Aorta (tissue), 5 donors: ENCODE measurements at regions not wholly inside any gene's neighbourhood (a gene's known extent, or its start where the extent isn't known, plus 50 kb on each side); places are given as distances from the start of the nearest gene placed in this dataset.
"Not testable (repeated sequence)": the region's sequence is repeated elsewhere in the genome, so short reads cannot be mapped to it uniquely, and the experiment has no call there.

Experiments used
- ATAC-seq: fragments of 200-7000 bp; cut with Tn5 transposase; one replicate; pipeline ENCODE4 v1.9.1; 2022; ENCODE audit warnings: moderate library complexity; ENCODE audit not compliant: low FRiP score
- DNase-seq, 2 donors: peaks; one replicate each; pipeline ENCODE4 v3.0.0-alpha.2; 2020
- H3K27ac ChIP-seq, 2 donors: one replicate each; pipeline ENCODE4 v1.5.1; 2013; ENCODE audit warnings: low read length in 2 of 2, mild to moderate bottlenecking in 2 of 2, moderate library complexity in 2 of 2, control low read depth in 1 of 2, inconsistent platforms in 1 of 2, low read depth in 1 of 2
- H3K27me3 ChIP-seq, 2 donors: one replicate each; pipeline ENCODE4 v1.6.1; 2013; ENCODE audit warnings: control low read depth in 1 of 2, low read length in 1 of 2, mild to moderate bottlenecking in 1 of 2, moderate library complexity in 1 of 2; ENCODE audit not compliant: insufficient read depth in 2 of 2, control insufficient read depth in 1 of 2
- H3K36me3 ChIP-seq, 2 donors: one replicate each; pipeline ENCODE4 v1.6.1; 2013; ENCODE audit warnings: control low read depth in 1 of 2, low read length in 1 of 2, mild to moderate bottlenecking in 1 of 2; ENCODE audit not compliant: insufficient read depth in 2 of 2, control insufficient read depth in 1 of 2
- H3K4me1 ChIP-seq, 2 donors: one replicate each; pipeline ENCODE4 v1.6.1; 2013; ENCODE audit warnings: low read length in 2 of 2, control low read depth in 1 of 2, mild to moderate bottlenecking in 1 of 2, moderate library complexity in 1 of 2; ENCODE audit not compliant: insufficient read depth in 2 of 2, control insufficient read depth in 1 of 2
- H3K4me3 ChIP-seq, 2 donors: one replicate each; pipeline ENCODE4 v1.5.1; 2013; ENCODE audit warnings: low read length in 2 of 2, control low read depth in 1 of 2, mild to moderate bottlenecking in 1 of 2
- H3K9me3 ChIP-seq: one replicate; pipeline ENCODE4 v1.6.1; 2013; ENCODE audit warnings: mild to moderate bottlenecking, low read length; ENCODE audit not compliant: control insufficient read depth
- WGBS, 2 donors: extraction: QIAGEN DNeasy Blood & Tissue Kit; methylation state at CpG; one replicate each; pipeline ENCODE4 v1.1.7; 2013; 5-methylcytosine and 5-hydroxymethylcytosine counted together
- intact Hi-C, 2 donors: fragments of 100-400 bp; cut with DNase I; formaldehyde crosslinking; loops; one replicate each; pipeline versions ENCODE4 v1.14.2 to v1.15.0; 2022
- donor health status: healthy with polysubstance abuse.
- donor health status: Bipolar disorder and iron deficiency.
- donor health status: DM: no; HTN: no; CAD: no.
- donor health status: DM: no; HTN: no; CAD: no.
- donor health status: DM: yes; HTN: yes; CAD: no.

DNA sequence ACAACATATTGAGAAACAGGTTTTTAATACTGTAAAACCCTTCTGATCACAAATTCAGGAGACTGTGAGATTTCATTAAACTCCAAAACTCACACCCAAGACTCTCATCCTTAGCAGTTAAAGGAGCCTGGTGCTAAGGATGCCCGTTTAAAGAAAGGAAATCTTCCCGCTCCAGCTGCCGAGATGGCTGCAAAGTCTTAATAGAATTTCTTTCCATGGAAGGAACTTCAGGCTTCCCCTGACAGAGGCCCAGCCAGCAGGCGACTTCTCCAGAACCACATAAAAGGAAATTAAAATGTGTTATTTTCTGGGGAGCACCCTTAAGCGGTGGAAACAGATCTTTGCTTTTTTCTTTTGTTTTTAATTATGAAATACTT, 104.7 kb upstream of the CHST15 start:
- no peak for ATAC-seq
- no peaks in the 10 kb centered on the region for H3K4me1 ChIP-seq
- no peaks in the 10 kb centered on the region for H3K9me3 ChIP-seq
- no peaks in the 10 kb centered on the region for H3K27me3 ChIP-seq
- no peaks in the 10 kb centered on the region for H3K36me3 ChIP-seq
- H3K4me3 ChIP-seq, result no peak overlapping the region
- 83 to 84% methylated on average over 5 of the region's 5 CpGs for WGBS, 2 donors
- intact Hi-C loops, result no loop called here
- no peak for DNase-seq
- peak overlapping the region; percentile 13 to 18 for H3K27ac ChIP-seq

DNA sequence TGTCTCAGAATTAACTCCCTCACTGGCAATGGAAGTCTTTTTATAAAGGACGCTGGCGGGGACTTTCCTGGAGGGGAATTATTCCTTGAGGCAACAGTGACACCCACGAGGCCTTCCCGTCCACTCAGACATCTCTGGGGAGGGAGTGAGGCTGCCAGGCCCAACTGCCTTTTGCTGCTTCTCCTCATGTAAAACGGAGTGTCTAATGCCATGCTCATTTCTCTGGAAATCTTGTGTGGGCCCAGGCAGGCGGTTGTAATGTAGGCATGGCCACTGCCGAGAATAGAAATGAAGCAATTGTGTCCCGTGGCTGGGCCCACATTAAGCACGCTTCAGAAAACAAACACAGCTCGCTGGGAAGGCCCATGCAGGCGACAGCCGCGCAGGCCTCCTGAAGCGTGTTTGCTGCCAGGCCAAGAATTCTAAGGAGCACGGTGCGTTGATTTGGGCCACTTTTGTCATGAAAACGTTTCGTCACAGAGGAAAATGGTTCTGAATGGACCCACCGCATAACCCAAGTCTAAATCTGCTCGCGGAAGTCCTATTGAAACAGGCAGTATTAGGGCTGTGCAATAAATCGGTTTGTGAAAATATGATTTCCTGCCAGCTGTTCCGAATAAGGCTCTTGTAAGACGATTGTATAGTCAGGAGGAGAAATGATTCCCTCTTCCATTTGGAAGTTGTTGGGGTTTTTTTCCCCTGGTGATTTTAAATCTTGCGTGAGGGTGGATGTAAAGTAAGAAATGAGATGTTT, 104.2 kb upstream of the CHST15 start:
- H3K36me3 ChIP-seq, result no peaks in the 10 kb centered on the region
- intact Hi-C loops, result no loop called here
- WGBS, 2 donors, result 8 to 13% methylated on average over 25 of the region's 25 CpGs
- H3K27me3 ChIP-seq, result no peaks in the 10 kb centered on the region
- H3K27ac ChIP-seq, result peak overlapping the region; percentile 78 to 97
- ATAC-seq (peak; percentile 88), DNase-seq (peak in 1 of 2 donors; percentile 61)
- H3K4me3 ChIP-seq, result no peak overlapping the region
- H3K9me3 ChIP-seq, result no peaks in the 10 kb centered on the region
- no peaks in the 10 kb centered on the region for H3K4me1 ChIP-seq

DNA sequence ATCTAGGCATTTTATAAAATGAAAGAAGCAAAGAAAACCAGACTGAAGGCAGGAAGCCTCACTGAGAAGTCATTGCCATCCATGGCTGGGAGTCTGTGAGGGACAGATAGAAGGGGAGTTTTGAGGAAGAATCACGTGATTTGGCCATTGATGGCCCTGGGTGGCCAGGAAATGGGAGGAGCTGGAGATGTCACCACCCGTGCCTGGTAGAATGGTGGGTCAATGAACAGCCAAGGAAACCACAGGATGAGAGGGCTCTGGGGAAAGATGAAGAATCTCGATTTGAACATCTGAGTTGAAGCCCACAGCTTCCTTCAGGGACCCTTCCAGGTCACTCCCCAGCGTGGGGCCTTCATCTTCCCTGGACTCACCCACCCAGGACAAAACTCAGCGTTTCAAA, 103.3 kb upstream of the CHST15 start:
- no peaks in the 10 kb centered on the region for H3K36me3 ChIP-seq
- intact Hi-C loops, result no loop called here
- DNase-seq (no peak), ATAC-seq (no peak)
- WGBS, 2 donors, result 70 to 73% methylated on average over 5 of the region's 5 CpGs
- peak overlapping the region; percentile 78 to 90 for H3K27ac ChIP-seq
- H3K9me3 ChIP-seq, result no peaks in the 10 kb centered on the region
- H3K4me1 ChIP-seq, result no peaks in the 10 kb centered on the region
- H3K27me3 ChIP-seq, result no peaks in the 10 kb centered on the region
- H3K4me3 ChIP-seq, result no peak overlapping the region

DNA sequence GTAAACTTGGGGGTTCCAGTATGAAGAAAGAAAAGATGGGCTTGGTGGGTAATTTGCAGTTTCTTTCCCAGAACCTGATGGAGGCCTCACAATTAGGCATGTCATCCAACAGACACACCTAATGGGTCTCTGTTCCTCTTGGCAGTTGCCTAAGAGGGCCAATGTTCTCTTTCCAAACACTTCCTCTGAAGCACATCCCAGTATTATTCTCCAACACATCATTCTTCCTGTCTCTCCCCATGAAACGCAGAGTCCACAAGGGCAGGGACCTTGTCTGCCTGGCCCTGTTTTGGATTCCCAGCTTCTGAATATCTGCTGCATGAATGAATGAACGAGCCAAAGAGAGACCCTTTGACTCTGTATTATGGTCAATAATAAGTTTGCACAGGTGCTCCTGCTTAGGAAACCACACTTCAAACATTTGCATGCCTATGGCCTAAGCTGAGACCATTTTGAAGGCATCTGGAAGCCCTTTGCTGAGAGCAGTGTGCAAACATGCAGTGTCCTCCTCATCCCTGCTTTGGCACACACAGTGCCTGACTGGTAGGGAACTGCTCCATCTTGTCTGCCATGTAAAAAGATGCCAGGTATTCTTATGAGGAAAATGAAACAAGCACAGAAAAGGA, 100.9 kb upstream of the CHST15 start:
- no peak for DNase-seq
- Histone ChIP-seq H3K27me3 (no peaks in the 10 kb centered on the region), H3K9me3 (no peaks in the 10 kb centered on the region), H3K36me3 (no peaks in the 10 kb centered on the region), H3K27ac (no peak overlapping the region), H3K4me1 (no peaks in the 10 kb centered on the region), H3K4me3 (no peak overlapping the region)
- WGBS, 2 donors, result 90 to 92% methylated on average over 2 of the region's 2 CpGs
- ATAC-seq, result no peak
- intact Hi-C loops, result no loop called here

DNA sequence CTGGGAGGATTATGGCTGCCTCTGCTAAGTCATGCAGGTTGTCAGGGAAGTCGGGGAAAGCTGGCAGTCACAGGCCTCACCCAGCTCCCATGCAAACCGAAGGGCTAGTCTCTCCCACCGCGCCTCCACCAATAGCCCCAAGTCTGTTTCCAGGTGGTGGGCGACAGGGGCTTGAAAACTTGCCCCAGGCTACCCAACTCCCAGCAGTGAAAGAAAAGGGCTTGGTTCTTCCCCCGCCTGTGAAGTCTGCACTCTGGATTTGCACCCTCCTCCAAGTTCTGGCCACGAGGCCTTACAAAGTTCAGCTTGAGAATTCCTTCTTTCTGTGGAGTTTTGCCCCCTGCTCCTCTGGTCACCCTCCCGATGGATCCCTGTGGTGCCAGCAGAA, 99.9 kb upstream of the CHST15 start:
- Histone ChIP-seq H3K9me3 (no peaks in the 10 kb centered on the region), H3K4me1 (no peaks in the 10 kb centered on the region), H3K36me3 (no peaks in the 10 kb centered on the region), H3K27me3 (no peaks in the 10 kb centered on the region), H3K27ac (no peak overlapping the region), H3K4me3 (no peak overlapping the region)
- ATAC-seq (no peak), DNase-seq (no peak)
- 95 to 96% methylated on average over 8 of the region's 8 CpGs for whole genome bisulfite sequencing, 2 donors
- intact Hi-C loops, result no loop called here

DNA sequence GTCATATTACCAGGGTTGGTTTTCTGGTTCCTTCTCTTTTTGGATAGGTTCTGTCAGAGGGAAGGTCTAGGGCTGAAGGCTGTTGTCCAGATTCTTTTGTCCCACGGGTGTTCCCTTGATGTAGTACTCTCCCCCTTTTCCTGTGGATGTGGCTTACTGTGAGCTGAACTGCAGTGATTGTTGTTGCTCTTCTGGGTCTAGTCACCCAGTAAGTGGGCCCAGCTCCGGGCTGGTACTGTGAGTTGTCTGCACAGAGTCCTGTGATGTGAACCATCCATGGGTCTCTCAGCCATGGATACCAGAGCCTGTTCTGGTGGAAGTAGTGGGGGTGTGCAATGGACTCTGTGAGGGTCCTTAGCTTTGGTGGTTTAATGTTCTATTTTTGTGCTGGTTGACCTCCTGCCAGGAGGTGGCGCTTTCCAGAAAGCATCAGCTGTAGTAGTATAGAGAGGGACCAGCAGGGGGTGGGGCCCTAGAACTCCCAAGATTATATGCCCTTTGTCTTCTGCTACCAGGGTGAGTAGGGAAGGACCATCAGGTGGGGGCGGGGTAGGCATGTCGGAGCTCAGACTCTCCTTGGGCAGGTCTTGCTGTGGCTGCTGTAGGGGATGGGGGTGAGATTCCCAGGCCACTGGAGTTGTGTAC, 99.4 kb upstream of the CHST15 start:
- H3K27ac ChIP-seq, H3K9me3 ChIP-seq, DNase-seq, H3K36me3 ChIP-seq, H3K4me1 ChIP-seq, ATAC-seq, intact Hi-C loops, H3K27me3 ChIP-seq, H3K4me3 ChIP-seq: not testable (repeated sequence)
- 95% methylated on average over 5 of the region's 5 CpGs for WGBS, 2 donors

DNA sequence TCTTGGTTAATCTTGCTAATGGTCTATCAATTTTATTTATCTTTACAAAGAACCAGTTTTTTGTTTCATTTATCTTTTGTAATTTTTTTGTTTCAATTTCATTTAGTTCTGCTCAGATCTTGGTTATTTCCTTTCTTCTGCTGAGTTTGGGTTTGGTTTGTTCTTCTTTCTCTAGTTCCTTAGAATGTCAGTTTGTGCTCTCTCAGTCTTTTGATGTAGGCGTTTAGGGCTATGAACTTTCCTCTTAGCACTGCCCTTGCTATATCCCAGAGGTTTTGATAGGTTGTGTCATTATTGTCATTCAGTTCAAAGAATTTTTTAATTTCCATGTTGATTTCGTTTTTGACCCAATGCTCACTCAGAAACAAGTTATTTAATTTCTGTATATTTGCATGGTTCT, 97.1 kb upstream of the CHST15 start:
- WGBS, 2 donors, result 88% methylated on average over 2 of the region's 2 CpGs
- H3K4me1 ChIP-seq, H3K9me3 ChIP-seq, H3K4me3 ChIP-seq, H3K27me3 ChIP-seq, intact Hi-C loops, DNase-seq, ATAC-seq, H3K36me3 ChIP-seq, H3K27ac ChIP-seq: not testable (repeated sequence)

DNA sequence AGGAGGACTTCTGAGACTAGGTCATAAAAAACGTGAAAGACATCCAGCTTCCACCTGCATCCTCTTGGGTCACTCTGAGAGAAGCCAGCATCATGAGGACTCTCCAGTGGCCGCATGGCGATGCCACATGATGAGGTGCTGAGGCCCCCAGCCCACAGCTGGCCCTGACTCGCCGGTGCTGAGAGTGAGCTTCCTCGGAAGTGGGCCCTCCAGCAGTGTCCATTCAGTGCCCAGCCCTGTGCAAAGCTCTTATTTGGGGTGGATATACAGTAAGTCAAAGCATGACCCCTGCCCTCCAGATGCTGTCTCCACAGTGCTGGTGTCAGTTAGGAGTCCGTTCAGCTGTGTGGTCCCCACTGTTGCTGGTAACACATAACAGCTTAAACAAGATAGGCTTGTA, 93.6 kb upstream of the CHST15 start:
- 93 to 94% methylated on average over 7 of the region's 7 CpGs for WGBS, 2 donors
- H3K4me1 ChIP-seq, result no peaks in the 10 kb centered on the region
- H3K36me3 ChIP-seq, result no peaks in the 10 kb centered on the region
- no peak for DNase-seq
- no peaks in the 10 kb centered on the region for H3K27me3 ChIP-seq
- intact Hi-C loops, result no loop called here
- no peak overlapping the region for H3K4me3 ChIP-seq
- H3K9me3 ChIP-seq, result no peaks in the 10 kb centered on the region
- H3K27ac ChIP-seq, result no peak overlapping the region
- ATAC-seq, result no peak

DNA sequence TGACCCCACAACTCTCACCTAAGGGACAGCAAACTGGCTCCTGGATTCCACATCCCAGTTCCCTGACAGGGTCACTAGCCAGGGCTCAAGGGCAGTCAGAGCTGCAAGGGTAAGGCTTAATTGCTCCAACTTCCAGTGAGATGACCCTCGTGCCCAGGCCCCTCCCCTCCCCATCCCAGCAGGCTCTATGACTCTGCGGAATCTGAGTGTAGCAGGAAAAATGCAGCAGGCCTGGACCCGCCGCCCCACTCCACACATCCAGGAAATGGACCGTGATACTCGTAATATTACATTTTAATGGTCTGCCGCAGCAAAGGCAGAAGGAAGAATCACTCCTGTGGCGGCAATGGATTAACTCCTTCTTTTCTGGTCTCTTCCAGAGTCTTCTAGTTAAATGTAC, 91.7 kb upstream of the CHST15 start:
- Histone ChIP-seq H3K9me3 (no peaks in the 10 kb centered on the region), H3K4me1 (no peaks in the 10 kb centered on the region), H3K36me3 (no peaks in the 10 kb centered on the region), H3K27me3 (no peaks in the 10 kb centered on the region), H3K27ac (no peak overlapping the region), H3K4me3 (no peak overlapping the region)
- WGBS, 2 donors, result 92 to 93% methylated on average over 8 of the region's 8 CpGs
- intact Hi-C loops, result no loop called here
- DNase-seq, result no peak
- ATAC-seq, result no peak
